Astrocyte (in vitro differentiated cells and primary cell): ENCODE measurements at regions not wholly inside any gene's neighbourhood (a gene's known extent, or its start where the extent isn't known, plus 50 kb on each side); places are given as distances from the start of the nearest gene placed in this dataset.

Source experiments
- DNase-seq: peaks from one replicate; pipeline ENCODE4 v3.0.0-alpha.2; 2010; ENCODE audit warnings: low read depth
- FAIRE-seq: peaks from 2 replicates; lab custom pipeline; 2011; peaks lifted over from hg19 to GRCh38; lab: Jason Lieb, UNC
- H2AFZ ChIP-seq: 2 replicates; pipeline ENCODE4 v1.6.0; 2012; ENCODE audit warnings: low read depth, low read length, inconsistent platforms
- H3K27ac ChIP-seq: 2 replicates; pipeline ENCODE4 v1.5.1; 2011; ENCODE audit warnings: low read depth, low read length, inconsistent platforms
- H3K27me3 ChIP-seq: 2 replicates; pipeline ENCODE4 v1.6.0; 2011; ENCODE audit warnings: low read length, inconsistent platforms; ENCODE audit not compliant: insufficient read depth
- H3K36me3 ChIP-seq: 2 replicates; pipeline ENCODE4 v1.5.1; 2011; ENCODE audit warnings: low read length, inconsistent platforms; ENCODE audit not compliant: insufficient read depth
- H3K4me1 ChIP-seq: 2 replicates; pipeline ENCODE4 v1.5.1; 2011; ENCODE audit warnings: low read length, inconsistent platforms; ENCODE audit not compliant: insufficient read depth
- H3K4me2 ChIP-seq: 2 replicates; pipeline ENCODE4 v1.6.0; 2012; ENCODE audit warnings: low read length, inconsistent platforms
- H3K4me3 ChIP-seq: 2 replicates; pipeline ENCODE4 v1.5.1; 2011; ENCODE audit warnings: low read depth, mild to moderate bottlenecking, low read length, inconsistent platforms; ENCODE audit not compliant: insufficient read depth
- H3K79me2 ChIP-seq: 2 replicates; pipeline ENCODE4 v1.6.0; 2012; ENCODE audit warnings: mild to moderate bottlenecking, low read length, inconsistent platforms; ENCODE audit not compliant: insufficient read depth
- H3K9ac ChIP-seq: 2 replicates; pipeline ENCODE4 v1.6.0; 2012; ENCODE audit warnings: mild to moderate bottlenecking, low read length, inconsistent platforms
- H3K9me3 ChIP-seq: 2 replicates; pipeline ENCODE4 v1.5.1; 2012; ENCODE audit warnings: low read depth, mild to moderate bottlenecking, low read length, inconsistent platforms; ENCODE audit not compliant: insufficient read depth
- H4K20me1 ChIP-seq: 2 replicates; pipeline ENCODE4 v1.6.0; 2012; ENCODE audit warnings: low read length, inconsistent platforms; ENCODE audit not compliant: insufficient read depth
- H3K27ac Mint-ChIP-seq: one replicate; pipeline ENCODE4 v1.8.0; 2021; ENCODE audit warnings: mild to moderate bottlenecking, mixed read lengths; ENCODE audit not compliant: unreplicated experiment
- H3K27me3 Mint-ChIP-seq: one replicate; pipeline ENCODE4 v1.8.0; 2021; ENCODE audit warnings: low read depth, mixed read lengths; ENCODE audit not compliant: unreplicated experiment
- H3K36me3 Mint-ChIP-seq: one replicate; pipeline ENCODE4 v1.8.0; 2021; ENCODE audit warnings: low read depth, mixed read lengths; ENCODE audit not compliant: unreplicated experiment
- H3K4me1 Mint-ChIP-seq: one replicate; pipeline ENCODE4 v1.8.0; 2021; ENCODE audit warnings: low read depth, mixed read lengths; ENCODE audit not compliant: unreplicated experiment
- H3K4me3 Mint-ChIP-seq: one replicate; pipeline ENCODE4 v1.8.0; 2021; ENCODE audit warnings: mild to moderate bottlenecking, moderate library complexity, mixed read lengths; ENCODE audit not compliant: unreplicated experiment
- H3K9me3 Mint-ChIP-seq: one replicate; pipeline ENCODE4 v1.8.0; 2021; ENCODE audit warnings: mild to moderate bottlenecking, mixed read lengths; ENCODE audit not compliant: unreplicated experiment
- EZH2 ChIP-seq: IDR thresholded peaks from 2 replicates; pipeline ENCODE4 v1.6.1; 2012; ENCODE audit warnings: mild to moderate bottlenecking, low read length, inconsistent platforms; ENCODE audit not compliant: insufficient read depth
- TF ChIP-seq, protein P1 (sequence below): IDR thresholded peaks from 2 replicates; pipeline ENCODE4 v1.5.1; 2011; ENCODE audit warnings: low read depth, mild to moderate bottlenecking, inconsistent platforms, low read length, moderate library complexity; ENCODE audit not compliant: insufficient read depth

DNA sequence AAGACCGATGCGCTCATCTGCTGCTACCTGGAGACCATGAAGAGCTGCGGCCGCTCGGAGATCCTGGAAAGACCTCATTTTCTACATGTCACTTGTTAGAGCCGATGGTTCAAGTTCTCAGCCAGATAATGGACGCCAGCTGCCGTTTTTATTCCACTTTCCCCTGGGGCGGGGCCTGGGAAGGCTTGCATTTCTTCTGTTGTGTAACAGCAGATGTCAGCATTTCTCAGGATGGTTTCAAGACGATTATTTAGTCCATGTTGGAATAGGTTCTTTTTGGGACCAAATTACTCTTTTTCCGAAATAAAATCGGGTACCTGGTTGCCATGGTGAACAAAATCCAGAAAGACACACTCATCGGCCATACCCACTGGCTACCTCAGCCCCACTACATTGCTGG is 1418.3 kb downstream of the CDH11 start:
- Histone ChIP-seq H3K9ac (no peak overlapping the region), H3K79me2 (no peaks in the 10 kb centered on the region), H3K4me3 (no peak overlapping the region), H2AFZ (no peak overlapping the region), H3K27ac (no peak overlapping the region), H3K9me3 (no peaks in the 10 kb centered on the region), H3K4me1 (no peaks in the 10 kb centered on the region), H4K20me1 (no peaks in the 10 kb centered on the region), H3K4me2 (no peak overlapping the region), H3K27me3 (no peaks in the 10 kb centered on the region), H3K36me3 (no peaks in the 10 kb centered on the region)
- no peak for FAIRE-seq
- no peak for TF ChIP-seq EZH2
- TF ChIP-seq, protein P1, sequence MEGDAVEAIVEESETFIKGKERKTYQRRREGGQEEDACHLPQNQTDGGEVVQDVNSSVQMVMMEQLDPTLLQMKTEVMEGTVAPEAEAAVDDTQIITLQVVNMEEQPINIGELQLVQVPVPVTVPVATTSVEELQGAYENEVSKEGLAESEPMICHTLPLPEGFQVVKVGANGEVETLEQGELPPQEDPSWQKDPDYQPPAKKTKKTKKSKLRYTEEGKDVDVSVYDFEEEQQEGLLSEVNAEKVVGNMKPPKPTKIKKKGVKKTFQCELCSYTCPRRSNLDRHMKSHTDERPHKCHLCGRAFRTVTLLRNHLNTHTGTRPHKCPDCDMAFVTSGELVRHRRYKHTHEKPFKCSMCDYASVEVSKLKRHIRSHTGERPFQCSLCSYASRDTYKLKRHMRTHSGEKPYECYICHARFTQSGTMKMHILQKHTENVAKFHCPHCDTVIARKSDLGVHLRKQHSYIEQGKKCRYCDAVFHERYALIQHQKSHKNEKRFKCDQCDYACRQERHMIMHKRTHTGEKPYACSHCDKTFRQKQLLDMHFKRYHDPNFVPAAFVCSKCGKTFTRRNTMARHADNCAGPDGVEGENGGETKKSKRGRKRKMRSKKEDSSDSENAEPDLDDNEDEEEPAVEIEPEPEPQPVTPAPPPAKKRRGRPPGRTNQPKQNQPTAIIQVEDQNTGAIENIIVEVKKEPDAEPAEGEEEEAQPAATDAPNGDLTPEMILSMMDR: no peak
- H3K27me3 Mint-ChIP-seq: no peaks in the 10 kb centered on the region
- H3K36me3 Mint-ChIP-seq: no peaks in the 10 kb centered on the region
- H3K9me3 Mint-ChIP-seq: no peaks in the 10 kb centered on the region
- H3K27ac Mint-ChIP-seq: no peak overlapping the region
- peaks cover 10% of the 10 kb centered on the region for H3K4me1 Mint-ChIP-seq
- no peak overlapping the region for H3K4me3 Mint-ChIP-seq
- DNase-seq: no peak

DNA sequence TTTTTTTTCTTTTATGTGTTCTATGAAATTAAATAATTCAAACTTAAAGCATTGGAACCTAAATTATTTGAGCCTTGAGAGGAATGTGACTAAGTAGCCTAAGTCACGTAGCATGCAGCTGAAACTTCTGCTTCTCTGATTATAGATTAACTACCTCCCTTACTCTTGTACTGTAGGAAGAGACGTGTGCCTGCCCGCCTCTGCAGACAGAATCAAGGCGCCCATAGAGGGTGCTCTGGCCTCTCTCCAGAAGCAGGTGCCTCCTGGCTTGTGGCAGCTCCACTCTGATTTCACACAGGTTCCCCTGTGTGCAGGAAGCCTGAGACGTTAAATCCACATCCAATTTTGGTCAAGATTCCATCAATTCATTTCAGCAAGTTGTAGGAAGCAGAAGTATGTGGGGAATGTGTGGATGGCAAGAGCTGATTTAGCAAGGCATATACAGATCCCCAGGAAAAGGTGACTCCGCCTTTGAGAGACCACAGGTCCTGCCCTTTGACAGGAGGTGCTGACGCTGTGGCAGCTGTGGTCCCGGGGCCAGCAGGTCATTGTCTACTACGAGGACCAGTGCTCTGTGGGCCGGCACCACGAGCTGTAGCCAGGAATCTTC is 1418.8 kb downstream of the CDH11 start:
- Histone ChIP-seq H3K9me3 (no peaks in the 10 kb centered on the region), H2AFZ (no peak overlapping the region), H3K4me2 (no peak overlapping the region), H3K27me3 (no peaks in the 10 kb centered on the region), H3K27ac (no peak overlapping the region), H3K36me3 (no peaks in the 10 kb centered on the region), H3K79me2 (no peaks in the 10 kb centered on the region), H4K20me1 (no peaks in the 10 kb centered on the region), H3K9ac (no peak overlapping the region), H3K4me3 (no peak overlapping the region), H3K4me1 (no peaks in the 10 kb centered on the region)
- Mint-ChIP-seq H3K9me3 (no peaks in the 10 kb centered on the region), H3K27me3 (no peaks in the 10 kb centered on the region), H3K4me1 (peaks cover 10% of the 10 kb centered on the region), H3K4me3 (no peak overlapping the region), H3K36me3 (no peaks in the 10 kb centered on the region), H3K27ac (no peak overlapping the region)
- DNase-seq (no peak), FAIRE-seq (no peak)
- TF ChIP-seq, protein P1: no peak
- no peak for TF ChIP-seq EZH2

DNA sequence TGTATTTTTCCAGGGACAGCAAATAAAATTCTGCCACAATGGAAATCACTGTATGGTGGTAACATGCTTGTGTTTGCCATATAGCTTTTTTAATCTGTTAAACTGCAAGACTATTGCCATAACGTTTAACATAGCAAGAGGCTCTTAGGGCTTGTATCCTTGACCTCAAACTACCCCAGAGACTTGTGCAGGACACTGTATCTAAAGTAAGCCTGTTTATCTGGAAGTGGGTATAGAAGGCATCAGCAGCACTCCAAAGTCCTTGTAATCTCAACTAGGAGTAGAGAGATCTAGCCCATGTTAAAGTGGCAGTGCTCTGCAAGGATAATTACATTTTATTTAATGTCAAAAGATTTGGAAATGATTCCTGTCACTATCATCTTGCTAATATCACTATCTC is 1424.1 kb downstream of the CDH11 start:
- no peak for DNase-seq
- Histone ChIP-seq H3K4me2 (no peak overlapping the region), H3K9ac (no peak overlapping the region), H3K36me3 (no peaks in the 10 kb centered on the region), H3K79me2 (no peaks in the 10 kb centered on the region), H3K4me1 (no peaks in the 10 kb centered on the region), H3K27ac (no peak overlapping the region), H3K27me3 (no peaks in the 10 kb centered on the region), H3K4me3 (no peak overlapping the region), H2AFZ (no peak overlapping the region), H4K20me1 (no peaks in the 10 kb centered on the region), H3K9me3 (no peaks in the 10 kb centered on the region)
- H3K9me3 Mint-ChIP-seq: no peaks in the 10 kb centered on the region
- FAIRE-seq: no peak
- H3K27ac Mint-ChIP-seq: no peak overlapping the region
- H3K36me3 Mint-ChIP-seq: no peaks in the 10 kb centered on the region
- peaks cover 2% of the 10 kb centered on the region for H3K27me3 Mint-ChIP-seq
- peaks cover 9% of the 10 kb centered on the region for H3K4me1 Mint-ChIP-seq
- no peak overlapping the region for H3K4me3 Mint-ChIP-seq
- TF ChIP-seq, protein P1: no peak
- TF ChIP-seq EZH2: no peak
